COR-L47 (cell line): ENCODE measurements at regions not wholly inside any gene's neighbourhood (a gene's known extent, or its start where the extent isn't known, plus 50 kb on each side); places are given as distances from the start of the nearest gene placed in this dataset.

Experiments used
- DNase-seq: peaks from one replicate; lab custom pipeline; 2025; lab: John Stamatoyannopoulos, UW

GRCh38 chr4:60500810-60501209, 699.3 kb upstream of the ADGRL3 start:
- DNase-seq: no peak

- no peak for DNase-seq
Observed at GRCh38 chr4:60502733-60503132, 697.4 kb upstream of the ADGRL3 start.

- no peak for DNase-seq
Observed at GRCh38 chr4:60506061-60506460, 694.1 kb upstream of the ADGRL3 start.

GRCh38 chr4:60522265-60522664, 677.9 kb upstream of the ADGRL3 start:
- DNase-seq: no peak

GRCh38 chr4:60531776-60532379, 668.2 kb upstream of the ADGRL3 start:
- DNase-seq: no peak

GRCh38 chr4:60544981-60545380, 655.1 kb upstream of the ADGRL3 start:
- no peak for DNase-seq

- DNase-seq: peak; percentile 55
Observed at GRCh38 chr4:60562334-60562733, 637.8 kb upstream of the ADGRL3 start.

GRCh38 chr4:60565558-60565957, 634.6 kb upstream of the ADGRL3 start:
- no peak for DNase-seq

- no peak for DNase-seq
Observed at GRCh38 chr4:60575336-60575735, 624.8 kb upstream of the ADGRL3 start.

- no peak for DNase-seq
Observed at GRCh38 chr4:60579335-60579734, 620.8 kb upstream of the ADGRL3 start.

GRCh38 chr4:60581919-60582536, 618.1 kb upstream of the ADGRL3 start:
- DNase-seq: no peak

- no peak for DNase-seq
Observed at GRCh38 chr4:60588556-60588955, 611.6 kb upstream of the ADGRL3 start.

- no peak for DNase-seq
Observed at GRCh38 chr4:60589425-60589824, 610.7 kb upstream of the ADGRL3 start.

- DNase-seq: no peak
Observed at GRCh38 chr4:60590116-60590515, 610.0 kb upstream of the ADGRL3 start.

GRCh38 chr4:60605646-60606354, 594.3 kb upstream of the ADGRL3 start:
- peak; percentile 35 for DNase-seq

- no peak for DNase-seq
Observed at GRCh38 chr4:60611762-60612496, 588.2 kb upstream of the ADGRL3 start.

- DNase-seq: no peak
Observed at GRCh38 chr4:60617731-60618130, 582.4 kb upstream of the ADGRL3 start.

- DNase-seq: no peak
Observed at GRCh38 chr4:60619531-60620305, 580.4 kb upstream of the ADGRL3 start.

GRCh38 chr4:60637976-60638375, 562.1 kb upstream of the ADGRL3 start:
- DNase-seq: no peak

GRCh38 chr4:60648774-60649173, 551.4 kb upstream of the ADGRL3 start:
- DNase-seq: no peak

GRCh38 chr4:60652933-60653332, 547.2 kb upstream of the ADGRL3 start:
- no peak for DNase-seq

- DNase-seq: no peak
Observed at GRCh38 chr4:60655356-60655755, 544.8 kb upstream of the ADGRL3 start.
